ENCODE measurements at regions not wholly inside any gene's neighbourhood (a gene's known extent, or its start where the extent isn't known, plus 50 kb on each side); places are given as distances from the start of the nearest gene placed in this dataset.

GRCh38 chr7:49487830-49488140 lies 285.7 kb upstream of the VWC2 start (continued):
- no peak for TF ChIP-seq ETS1 (IDR thresholded peaks at IDR 0.05)
- TF ChIP-seq POLR2AphosphoS5 (IDR thresholded peaks at IDR 0.05; ENCODE audit: low read depth): no peak
- no peak for TF ChIP-seq ZNF114 (CRISPR knock-in tag; IDR thresholded peaks at IDR 0.05)

- H3K9me2 ChIP-seq (ENCODE audit: insufficient read depth): no peaks in the 10 kb centered on the region
- peak overlapping the region; percentile 93 for H3K27ac Mint-ChIP-seq
- DNase-seq (ENCODE audit: low spot score): no peak
Observed at GRCh38 chr7:49488573-49488972, 284.9 kb upstream of the VWC2 start.

GRCh38 chr7:49497471-49497870 lies 276.0 kb upstream of the VWC2 start:
- Histone ChIP-seq H3F3A (replicated peaks; ENCODE audit: low read depth) (no peaks in the 10 kb centered on the region), H3K27me3 (ENCODE audit: insufficient read depth) (no peaks in the 10 kb centered on the region), H3K4me2 (no peak overlapping the region), H3K79me2 (replicated peaks; ENCODE audit: insufficient read depth) (no peaks in the 10 kb centered on the region), H3K27ac (ENCODE audit: low read depth) (no peak overlapping the region), H2AFZ (peak overlapping the region; percentile 76; the same call in 1 of the 2 replicates), H3K4me3 (no peak overlapping the region), H3K4me1 (ENCODE audit: insufficient read depth) (no peaks in the 10 kb centered on the region; the same call in 1 of the 2 replicates), H3K9me2 (ENCODE audit: insufficient read depth) (no peaks in the 10 kb centered on the region), H3K36me3 (ENCODE audit: insufficient read depth) (no peaks in the 10 kb centered on the region), H4K20me1 (replicated peaks; ENCODE audit: insufficient read depth) (no peaks in the 10 kb centered on the region)
- Mint-ChIP-seq H3K27ac (no peak overlapping the region), H3K27me3 (ENCODE audit: insufficient read depth, low read depth, poor library complexity) (peaks cover 5% of the 10 kb centered on the region), H3K4me3 (no peak overlapping the region), H3K9me3 (no peaks in the 10 kb centered on the region), H3K4me1 (peaks cover 9% of the 10 kb centered on the region; the same call in 2 of the 3 replicates), H3K36me3 (ENCODE audit: low read depth) (no peaks in the 10 kb centered on the region; the same call in 2 of the 3 replicates)
- DNase-seq (ENCODE audit: low spot score) (no peak), ATAC-seq (no peak)
- TF ChIP-seq EZH2phosphoT487 (IDR thresholded peaks at IDR 0.05; ENCODE audit: unreplicated experiment) (no peak), CTCF (conservative IDR thresholded peaks at IDR 0.05; ENCODE audit: low read depth in 2 of 2) (no peak), CREB1 (CRISPR knock-in tag; IDR thresholded peaks at IDR 0.05; ENCODE audit: low read depth) (no peak), NANOG (IDR thresholded peaks at IDR 0.05; ENCODE audit: borderline replicate concordance) (no peak), STAT1 (IDR thresholded peaks at IDR 0.05; ENCODE audit: unreplicated experiment) (no peak), ZNF114 (CRISPR knock-in tag; IDR thresholded peaks at IDR 0.05) (no peak)

More at GRCh38 chr7:49488573-49488972, 284.9 kb upstream of the VWC2 start:
- ATAC-seq: no peak
- no peak for TF ChIP-seq ETS1 (IDR thresholded peaks at IDR 0.05)
- no peak for TF ChIP-seq CTCF (conservative IDR thresholded peaks at IDR 0.05; ENCODE audit: low read depth in 2 of 2)
- Mint-ChIP-seq H3K9me3 (no peaks in the 10 kb centered on the region), H3K36me3 (ENCODE audit: low read depth) (no peaks in the 10 kb centered on the region), H3K27me3 (ENCODE audit: insufficient read depth, low read depth, poor library complexity) (no peaks in the 10 kb centered on the region), H3K4me1 (peaks cover 45% of the 10 kb centered on the region), H3K4me3 (no peak overlapping the region)
- Histone ChIP-seq H3K4me2 (no peak overlapping the region; the same call in 1 of the 2 replicates), H3K27me3 (ENCODE audit: insufficient read depth) (no peaks in the 10 kb centered on the region), H3K36me3 (ENCODE audit: insufficient read depth) (no peaks in the 10 kb centered on the region), H3K4me3 (no peak overlapping the region), H3K27ac (ENCODE audit: low read depth) (peak overlapping the region; percentile 58; the same call in 1 of the 2 replicates), H3K79me2 (replicated peaks; ENCODE audit: insufficient read depth) (no peaks in the 10 kb centered on the region), H3F3A (replicated peaks; ENCODE audit: low read depth) (no peaks in the 10 kb centered on the region), H3K4me1 (ENCODE audit: insufficient read depth) (peaks cover 45% of the 10 kb centered on the region), H4K20me1 (replicated peaks; ENCODE audit: insufficient read depth) (no peaks in the 10 kb centered on the region), H2AFZ (no peak overlapping the region)

Data from GM23338 (cell line).